Breast epithelium (tissue), 4 donors: ENCODE measurements at regions not wholly inside any gene's neighbourhood (a gene's known extent, or its start where the extent isn't known, plus 50 kb on each side); places are given as distances from the start of the nearest gene placed in this dataset.
"Not testable (repeated sequence)": the region's sequence is repeated elsewhere in the genome, so short reads cannot be mapped to it uniquely, and the experiment has no call there.

Experiments used
- DNase-seq, 2 donors: peaks; one replicate each; pipeline ENCODE4 v3.0.0-alpha.2; 2019; ENCODE audit warnings: low spot score in 2 of 2
- H3K27ac ChIP-seq, 2 donors: fragments of 200-600 bp; sonication (generic) in 1 of 2; one replicate each; pipeline ENCODE4 v1.5.1; 2016 to 2019; ENCODE audit warnings: mild to moderate bottlenecking in 1 of 2
- H3K27me3 ChIP-seq, 2 donors: fragments of 200-600 bp; sonication (generic) in 1 of 2; one replicate each; pipeline versions ENCODE4 v1.5.1 to v1.6.0; 2017 to 2019; ENCODE audit warnings: control low read depth in 1 of 2, mild to moderate bottlenecking in 1 of 2
- H3K36me3 ChIP-seq: fragments of 200-600 bp; one replicate; pipeline ENCODE4 v1.5.1; 2019
- H3K4me1 ChIP-seq, 2 donors: fragments of 200-600 bp; sonication (generic); one replicate each; pipeline ENCODE4 v1.5.1; 2016 to 2019; ENCODE audit warnings: control low read depth in 1 of 2
- H3K4me3 ChIP-seq, 3 donors: fragments of 200-600 bp; sonication (generic); 1 replicate in 2 of 3; 2 replicates in 1 of 3; pipeline ENCODE4 v1.5.1; 2016 to 2019; ENCODE audit warnings: mild to moderate bottlenecking in 3 of 3, moderate library complexity in 2 of 3
- H3K9me3 ChIP-seq, 2 donors: fragments of 200-600 bp; sonication (generic) in 1 of 2; one replicate each; pipeline ENCODE4 v1.5.1; 2016 to 2019; ENCODE audit warnings: control low read depth in 1 of 2
- intact Hi-C: fragments of 100-400 bp; cut with DNase I; formaldehyde crosslinking; loops from one replicate; pipeline ENCODE4 v1.15.1; 2023; ENCODE audit warnings: low total_unique reads

GRCh38 chr15:22599526-22600320, 141.0 kb downstream of the GOLGA6L22 start:
- H3K4me3 ChIP-seq, H3K9me3 ChIP-seq, H3K27ac ChIP-seq, DNase-seq, intact Hi-C loops, H3K27me3 ChIP-seq, H3K4me1 ChIP-seq, H3K36me3 ChIP-seq: not testable (repeated sequence)

- H3K27me3 ChIP-seq, DNase-seq, H3K9me3 ChIP-seq, H3K27ac ChIP-seq, H3K4me3 ChIP-seq, intact Hi-C loops, H3K36me3 ChIP-seq, H3K4me1 ChIP-seq: not testable (repeated sequence)
Observed at GRCh38 chr15:22616976-22617375, 158.3 kb downstream of the GOLGA6L22 start.

GRCh38 chr15:22631789-22632188, 154.7 kb upstream of the NIPA1 start:
- H3K36me3 ChIP-seq, H3K4me3 ChIP-seq, DNase-seq, H3K9me3 ChIP-seq, intact Hi-C loops, H3K27ac ChIP-seq, H3K27me3 ChIP-seq, H3K4me1 ChIP-seq: not testable (repeated sequence)

- H3K27ac ChIP-seq, H3K4me1 ChIP-seq, DNase-seq, H3K4me3 ChIP-seq, H3K27me3 ChIP-seq, intact Hi-C loops, H3K36me3 ChIP-seq, H3K9me3 ChIP-seq: not testable (repeated sequence)
Observed at GRCh38 chr15:22639983-22640382, 146.5 kb upstream of the NIPA1 start.

- H3K27ac ChIP-seq, H3K27me3 ChIP-seq, H3K9me3 ChIP-seq, intact Hi-C loops, H3K4me3 ChIP-seq, H3K4me1 ChIP-seq, DNase-seq, H3K36me3 ChIP-seq: not testable (repeated sequence)
Observed at GRCh38 chr15:22649458-22649857, 137.0 kb upstream of the NIPA1 start.

GRCh38 chr15:22651179-22651578, 135.3 kb upstream of the NIPA1 start:
- H3K27me3 ChIP-seq, H3K27ac ChIP-seq, H3K36me3 ChIP-seq, DNase-seq, H3K4me1 ChIP-seq, intact Hi-C loops, H3K4me3 ChIP-seq, H3K9me3 ChIP-seq: not testable (repeated sequence)

- intact Hi-C loops, H3K36me3 ChIP-seq, DNase-seq, H3K4me1 ChIP-seq, H3K27me3 ChIP-seq, H3K9me3 ChIP-seq: not testable (repeated sequence)
- Histone ChIP-seq H3K27ac (peak overlapping the region; percentile 78 to 93), H3K4me3 (peak overlapping the region; percentile 45 to 77 (median 64))
Observed at GRCh38 chr15:22664294-22665058, 122.0 kb upstream of the NIPA1 start.

- H3K36me3 ChIP-seq, H3K27me3 ChIP-seq, intact Hi-C loops, DNase-seq, H3K9me3 ChIP-seq, H3K4me1 ChIP-seq: not testable (repeated sequence)
- Histone ChIP-seq H3K4me3 (peak overlapping the region; percentile 45 to 77 (median 64)), H3K27ac (peak overlapping the region; percentile 78 to 93)
Observed at GRCh38 chr15:22665059-22665702, 121.3 kb upstream of the NIPA1 start.

- H3K4me3 ChIP-seq: peak overlapping the region; percentile 45 to 77 (median 64)
- DNase-seq, H3K4me1 ChIP-seq, H3K36me3 ChIP-seq, H3K9me3 ChIP-seq, intact Hi-C loops, H3K27me3 ChIP-seq: not testable (repeated sequence)
- H3K27ac ChIP-seq: peak overlapping the region; percentile 78 to 93
Observed at GRCh38 chr15:22665711-22666110, 120.7 kb upstream of the NIPA1 start.

GRCh38 chr15:22684786-22685185, 101.7 kb upstream of the NIPA1 start:
- H3K27me3 ChIP-seq, H3K36me3 ChIP-seq, DNase-seq, H3K4me3 ChIP-seq, H3K27ac ChIP-seq, H3K4me1 ChIP-seq, H3K9me3 ChIP-seq, intact Hi-C loops: not testable (repeated sequence)

GRCh38 chr15:22699881-22700280, 86.6 kb upstream of the NIPA1 start:
- DNase-seq, H3K4me1 ChIP-seq, H3K4me3 ChIP-seq, H3K27ac ChIP-seq, H3K36me3 ChIP-seq, H3K27me3 ChIP-seq, H3K9me3 ChIP-seq, intact Hi-C loops: not testable (repeated sequence)

- H3K27me3 ChIP-seq, H3K27ac ChIP-seq, H3K36me3 ChIP-seq, H3K9me3 ChIP-seq, H3K4me3 ChIP-seq, DNase-seq, H3K4me1 ChIP-seq, intact Hi-C loops: not testable (repeated sequence)
Observed at GRCh38 chr15:22710831-22711341, 75.6 kb upstream of the NIPA1 start.

GRCh38 chr15:22713933-22714332, 72.5 kb upstream of the NIPA1 start:
- H3K27ac ChIP-seq, H3K27me3 ChIP-seq, DNase-seq, H3K9me3 ChIP-seq, H3K4me1 ChIP-seq, H3K36me3 ChIP-seq, intact Hi-C loops: not testable (repeated sequence)
- peak overlapping the region in 1 of 3 donors; percentile 51 for H3K4me3 ChIP-seq
